HG02981 (cell line): ENCODE measurements at regions not wholly inside any gene's neighbourhood (a gene's known extent, or its start where the extent isn't known, plus 50 kb on each side); places are given as distances from the start of the nearest gene placed in this dataset.

Source experiments
- ATAC-seq: cut with Tn5 transposase; IDR thresholded peaks from one replicate; pipeline ENCODE4 v1.9.1; 2021; ENCODE audit warnings: mild to moderate bottlenecking, moderate library complexity; ENCODE audit not compliant: unreplicated experiment

DNA sequence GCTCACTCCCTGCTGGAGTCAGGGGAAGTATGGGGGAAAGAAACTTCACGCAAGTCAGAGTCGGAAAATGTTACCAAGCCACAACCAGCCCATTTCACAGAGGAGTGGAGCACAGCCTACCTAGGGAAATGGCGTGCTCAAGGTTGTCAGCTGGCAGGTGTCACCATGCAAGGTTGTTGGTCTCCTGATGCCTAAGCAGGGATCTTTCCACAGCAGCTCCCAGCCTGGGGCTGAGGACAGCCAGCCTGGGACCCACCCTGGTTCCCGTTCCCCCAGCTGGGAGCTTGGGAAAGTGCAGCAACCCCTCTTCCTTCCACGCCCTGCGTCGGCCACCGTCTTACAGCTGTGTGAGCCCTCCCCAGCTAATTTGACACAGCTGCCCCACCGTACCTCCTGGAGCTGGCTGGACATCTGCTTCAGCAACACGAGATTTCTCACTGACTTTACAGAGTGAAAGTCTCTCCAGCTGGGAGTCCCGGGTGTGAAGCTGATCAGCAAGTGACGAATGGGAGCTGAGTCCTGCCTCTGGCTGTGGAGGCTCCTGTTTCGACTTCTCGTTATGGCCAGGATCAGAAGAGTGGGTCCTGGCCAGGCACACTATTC is 224.6 kb upstream of the RAB4A start:
- ATAC-seq = no peak

GRCh38 chr1:229047161-229047839 is 223.6 kb upstream of the RAB4A start:
- ATAC-seq = no peak

- no peak for ATAC-seq
Measured at GRCh38 chr1:229047840-229048620, 222.9 kb upstream of the RAB4A start.

- no peak for ATAC-seq
Measured at GRCh38 chr1:229048896-229049295, 222.0 kb upstream of the RAB4A start.

DNA sequence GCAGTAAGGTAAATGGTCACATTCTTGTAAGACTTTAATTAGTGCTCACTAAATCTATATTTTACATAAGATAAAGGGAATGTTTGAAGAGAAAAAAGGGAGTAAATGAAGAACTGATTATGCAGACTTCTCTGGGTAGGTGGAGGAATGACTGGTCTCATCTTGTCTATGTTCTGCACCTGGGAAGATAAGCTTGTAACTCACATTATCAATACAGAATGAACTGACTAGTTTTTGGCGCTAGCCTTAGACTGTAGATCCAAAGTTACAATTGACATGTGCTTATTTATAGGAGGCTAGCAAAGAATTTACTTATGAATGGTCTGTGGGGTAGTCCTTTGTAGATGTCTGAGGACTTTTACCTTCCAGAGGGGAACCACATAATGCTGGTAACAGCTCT is 214.9 kb upstream of the RAB4A start:
- ATAC-seq = no peak

GRCh38 chr1:229058111-229058561 is 212.8 kb upstream of the RAB4A start:
- no peak for ATAC-seq

- ATAC-seq = no peak
Measured at GRCh38 chr1:229058729-229059128, 212.2 kb upstream of the RAB4A start.

DNA sequence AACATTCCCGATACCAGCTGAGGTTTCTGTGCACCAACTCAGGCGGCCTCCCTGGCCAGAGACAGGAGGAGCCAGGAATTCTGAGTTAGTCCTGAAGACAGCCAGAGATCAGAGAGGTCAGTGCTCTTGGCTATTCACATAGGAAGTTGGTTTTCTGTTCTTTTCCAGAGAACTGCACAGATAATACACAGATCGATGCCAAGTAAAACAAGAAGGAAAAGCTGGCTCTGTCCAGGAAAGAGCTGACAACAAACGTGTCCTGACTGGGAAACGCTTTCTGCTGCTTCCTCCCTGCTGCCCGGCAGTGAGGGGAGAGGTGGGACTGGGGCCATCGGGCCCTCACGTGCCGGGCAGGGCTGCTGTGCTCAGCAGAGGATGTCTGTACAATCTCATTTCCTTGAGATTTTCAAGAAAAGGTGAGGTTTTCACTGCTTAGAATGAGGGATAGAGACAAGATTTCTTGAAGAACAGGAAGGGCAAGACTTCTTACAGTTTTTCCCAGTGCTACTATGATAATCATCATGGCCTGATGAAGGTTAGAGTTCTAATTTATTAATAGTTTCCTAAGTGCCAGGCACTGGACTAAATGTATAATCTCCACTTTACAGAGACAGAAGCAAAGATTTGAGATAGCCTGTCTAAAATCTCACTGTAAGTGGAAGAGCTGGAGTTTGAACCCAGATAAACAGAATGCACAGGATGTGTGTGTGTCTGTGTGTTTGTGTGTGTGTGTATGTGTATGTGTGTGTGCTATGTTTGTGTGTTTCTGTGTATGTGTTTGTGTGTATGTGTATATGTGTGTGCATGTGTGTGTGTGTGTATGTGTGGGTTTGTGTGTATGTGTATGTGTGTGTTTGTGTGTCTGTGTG is 211.0 kb upstream of the RAB4A start:
- ATAC-seq = no peak

GRCh38 chr1:229062135-229062534 is 208.8 kb upstream of the RAB4A start:
- ATAC-seq = no peak

- ATAC-seq = no peak
Measured at GRCh38 chr1:229063154-229063773, 207.6 kb upstream of the RAB4A start.

DNA sequence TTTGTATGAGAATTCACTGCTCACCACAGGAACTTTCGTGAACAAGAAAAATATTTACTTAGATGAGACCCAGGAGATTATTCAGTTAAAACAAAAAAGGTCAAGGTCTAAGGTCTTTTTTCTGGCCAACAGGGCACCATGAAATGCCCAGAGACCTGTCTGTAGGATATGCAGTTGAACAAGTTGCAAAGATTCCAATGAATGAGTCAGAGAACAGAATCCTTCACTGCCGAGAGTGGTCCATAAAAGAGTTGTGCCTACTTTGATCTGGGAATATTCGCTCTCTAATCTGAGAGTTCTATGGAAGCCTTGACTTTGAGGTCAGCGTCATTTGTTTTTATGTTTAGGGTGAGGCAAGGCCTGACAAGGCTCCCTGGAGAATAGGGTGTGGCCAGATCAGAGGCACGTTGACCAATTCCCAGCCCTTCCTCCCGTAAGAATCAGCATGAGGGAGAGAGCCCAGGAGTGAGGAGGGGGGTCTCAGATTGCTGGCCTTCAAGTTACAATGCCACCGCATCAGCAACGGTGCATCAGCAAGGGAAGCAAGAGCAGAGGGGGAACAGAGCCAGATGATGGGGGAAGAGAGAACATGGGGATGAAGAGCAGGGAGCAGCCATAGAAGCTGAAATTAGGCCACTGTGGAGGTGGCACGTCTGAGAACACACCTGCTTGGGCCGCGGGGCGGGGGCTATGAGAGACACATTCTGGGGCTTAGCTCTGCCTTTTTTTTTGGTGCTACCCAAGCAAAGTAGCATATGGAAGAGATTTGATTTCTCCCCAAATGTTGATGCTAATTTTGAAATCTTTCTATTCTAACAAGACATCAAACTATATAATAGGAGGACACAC is 206.4 kb upstream of the RAB4A start:
- ATAC-seq = no peak

DNA sequence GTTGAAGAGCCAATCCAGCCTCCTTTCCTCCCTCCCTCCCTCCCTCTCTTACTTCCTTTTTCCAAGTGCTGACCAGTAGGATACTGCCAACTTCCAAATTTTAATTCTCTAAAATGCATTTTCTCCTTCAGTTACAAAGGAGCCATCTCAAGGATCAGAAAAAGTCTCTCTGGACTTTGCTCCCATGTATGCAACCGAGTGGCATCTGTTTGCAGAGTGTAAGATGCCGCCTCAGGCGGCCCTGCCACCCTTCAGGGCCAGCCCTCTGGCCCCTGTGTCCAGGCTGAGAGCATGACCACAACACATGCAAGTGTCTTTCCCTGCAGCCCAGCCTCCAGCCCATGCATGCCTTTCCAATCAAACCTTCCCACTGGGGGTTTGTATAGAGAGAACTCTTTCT is 205.3 kb upstream of the RAB4A start:
- ATAC-seq = no peak

GRCh38 chr1:229066591-229066990 is 204.3 kb upstream of the RAB4A start:
- no peak for ATAC-seq

- ATAC-seq = no peak
Measured at GRCh38 chr1:229067546-229067945, 203.4 kb upstream of the RAB4A start.

- no peak for ATAC-seq
Measured at GRCh38 chr1:229068270-229068987, 202.5 kb upstream of the RAB4A start.

DNA sequence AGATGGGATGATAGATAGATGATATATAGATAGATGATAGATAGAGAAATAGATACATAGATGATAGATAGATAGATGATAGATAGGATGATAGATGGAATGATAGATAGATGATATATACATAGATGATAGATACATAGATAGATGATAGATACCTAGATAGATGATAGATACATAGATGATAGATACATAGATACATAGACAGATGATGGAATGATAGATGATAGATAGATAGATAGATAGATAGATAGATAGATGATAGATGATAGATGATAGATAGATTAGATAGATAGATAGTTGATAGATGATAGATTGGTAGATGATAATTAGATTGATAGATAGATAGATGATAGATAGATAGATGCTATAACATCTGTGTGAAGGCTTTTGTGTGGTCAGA is 201.7 kb upstream of the RAB4A start:
- ATAC-seq = no peak

- no peak for ATAC-seq
Measured at GRCh38 chr1:229070168-229070567, 200.7 kb upstream of the RAB4A start.

GRCh38 chr1:229073251-229073650 is 197.7 kb upstream of the RAB4A start:
- no peak for ATAC-seq

DNA sequence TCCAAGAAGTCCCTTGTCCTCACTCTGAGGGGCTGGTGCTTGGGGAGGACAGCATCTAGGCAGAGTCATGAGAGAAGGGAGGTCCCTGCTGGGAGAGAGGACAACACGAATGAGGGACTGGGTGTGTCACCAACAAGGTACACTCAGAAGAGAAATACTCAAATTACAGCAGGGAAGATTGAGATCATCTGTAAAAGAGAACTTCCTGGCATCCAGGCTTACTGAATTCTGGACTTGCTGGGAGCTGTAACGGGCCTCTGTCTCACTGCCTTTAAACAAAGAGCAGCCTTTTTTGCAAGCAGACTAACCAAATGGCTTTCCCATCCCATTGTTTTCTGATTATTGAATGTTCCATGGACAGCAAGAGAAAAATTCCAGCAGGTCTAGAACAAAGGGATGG is 195.7 kb upstream of the RAB4A start:
- ATAC-seq = no peak
